Right hindlimb (tissue), 1 donor: ENCODE measurements at regions not wholly inside any gene's neighbourhood (a gene's known extent, or its start where the extent isn't known, plus 50 kb on each side); places are given as distances from the start of the nearest gene placed in this dataset.
A peak's percentile ranks its signal among the peaks of the same experiment; 100 is the strongest.

Experiments used
- DNase-seq: peaks from one replicate; pipeline ENCODE4 v3.0.0-alpha.2; 2018

DNA sequence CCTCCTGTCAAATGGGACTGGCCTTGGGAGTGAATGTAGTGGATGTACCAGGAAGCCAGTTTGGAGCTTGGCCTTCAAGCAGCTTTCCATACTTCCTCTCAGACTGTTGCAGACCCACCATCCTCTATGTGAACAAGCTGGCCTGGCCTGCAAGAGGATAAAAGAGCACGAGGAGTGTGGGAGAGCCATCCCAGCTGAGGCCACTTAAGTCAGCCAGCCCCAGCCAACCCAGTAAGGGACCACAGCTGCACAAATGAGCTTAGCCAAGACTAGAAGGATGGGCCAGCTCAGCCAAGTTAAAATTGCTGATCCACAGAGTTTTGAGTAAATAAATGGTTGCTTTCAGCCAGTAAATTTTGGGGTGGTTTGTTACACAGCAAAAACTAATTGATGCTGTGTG lies 156.9 kb upstream of the SOX4 start:
- DNase-seq, result no peak

DNA sequence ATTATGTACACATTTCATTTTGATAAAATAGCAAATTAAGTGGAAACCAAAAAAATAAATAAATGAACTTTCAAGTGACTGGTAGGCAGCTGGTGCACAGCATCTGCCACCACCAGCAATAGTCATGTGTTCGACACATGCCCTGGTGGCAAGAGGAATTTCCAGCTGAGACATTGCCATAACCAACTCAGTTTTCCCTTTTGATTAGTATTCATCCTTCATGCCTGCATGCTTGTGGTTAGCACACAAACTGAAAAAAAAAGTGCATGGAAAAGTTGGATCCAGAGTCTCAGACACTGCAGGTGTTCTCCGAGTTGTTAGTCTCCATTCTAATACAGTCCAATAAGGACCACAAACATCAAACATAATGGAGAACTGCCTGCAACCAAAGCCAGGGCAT lies 156.0 kb upstream of the SOX4 start:
- no peak for DNase-seq

DNA sequence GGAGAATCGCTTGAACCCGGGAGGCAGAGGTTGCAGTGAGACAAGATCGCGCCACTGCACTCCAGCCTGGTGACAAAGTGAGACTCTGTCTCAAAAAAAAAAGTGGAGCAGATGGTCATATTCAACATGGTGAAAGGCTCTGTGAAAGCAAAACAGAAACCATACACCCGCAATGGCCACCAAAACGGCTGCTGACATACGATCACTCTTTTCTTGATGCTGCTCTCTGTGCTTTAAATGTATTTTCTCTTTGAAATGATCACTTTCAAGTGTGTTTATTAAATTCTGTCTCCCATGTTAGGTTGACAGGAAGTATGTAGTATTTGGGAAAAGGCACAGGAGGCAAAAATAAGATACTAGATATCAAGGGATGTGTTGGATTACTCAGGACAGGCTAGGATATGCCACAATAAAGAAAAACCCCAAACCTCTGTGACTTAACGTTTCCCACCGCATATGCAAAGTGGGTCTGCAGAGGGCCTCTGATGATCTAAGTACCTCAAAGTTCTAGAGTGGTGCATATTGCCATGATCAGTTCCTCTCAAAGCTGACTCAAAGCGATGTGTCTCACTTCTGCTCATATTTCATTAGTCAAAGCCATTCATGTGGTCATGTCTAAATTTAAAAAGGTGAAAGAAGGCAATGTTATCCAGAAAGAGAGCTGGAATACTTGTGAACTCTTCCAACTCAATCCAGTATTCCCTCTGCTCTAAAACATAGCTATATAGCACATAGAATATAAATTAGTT lies 155.1 kb upstream of the SOX4 start:
- DNase-seq, result no peak

DNA sequence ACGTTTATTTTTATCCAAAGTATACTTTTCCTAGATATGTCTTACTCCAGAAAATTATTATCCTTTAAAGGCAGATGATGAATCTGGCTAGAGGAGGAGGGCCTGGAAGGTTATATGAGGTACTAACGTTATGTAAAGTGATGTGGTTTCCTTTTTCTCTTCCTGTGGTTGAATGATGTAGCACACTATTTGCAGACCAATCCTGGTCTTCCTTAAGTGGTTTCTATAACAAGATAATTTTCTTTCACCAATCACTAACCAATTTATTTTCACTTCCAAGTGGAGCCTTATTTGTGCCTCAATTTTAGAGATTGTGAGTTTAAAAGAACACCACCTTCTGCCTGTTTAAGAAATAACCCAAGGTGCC lies 154.6 kb upstream of the SOX4 start:
- DNase-seq, result no peak

DNA sequence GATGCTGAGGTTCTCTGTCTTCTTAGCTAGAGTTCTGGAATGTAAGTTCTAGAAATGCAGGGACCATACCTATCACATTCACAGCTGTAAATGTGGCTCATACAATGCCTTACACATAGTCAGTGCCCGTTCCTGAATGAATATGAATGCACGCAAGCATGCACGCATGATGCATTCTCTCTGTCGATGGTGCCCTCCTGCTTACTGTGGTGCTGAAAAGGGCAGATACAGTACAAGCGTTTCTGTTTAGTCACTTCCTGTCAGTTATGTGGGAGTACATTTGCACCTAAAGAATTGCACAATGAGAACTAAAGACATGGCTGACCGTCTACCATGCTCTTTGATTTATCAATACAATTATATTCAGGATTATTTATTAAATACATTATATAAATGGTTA lies 152.2 kb upstream of the SOX4 start:
- no peak for DNase-seq

DNA sequence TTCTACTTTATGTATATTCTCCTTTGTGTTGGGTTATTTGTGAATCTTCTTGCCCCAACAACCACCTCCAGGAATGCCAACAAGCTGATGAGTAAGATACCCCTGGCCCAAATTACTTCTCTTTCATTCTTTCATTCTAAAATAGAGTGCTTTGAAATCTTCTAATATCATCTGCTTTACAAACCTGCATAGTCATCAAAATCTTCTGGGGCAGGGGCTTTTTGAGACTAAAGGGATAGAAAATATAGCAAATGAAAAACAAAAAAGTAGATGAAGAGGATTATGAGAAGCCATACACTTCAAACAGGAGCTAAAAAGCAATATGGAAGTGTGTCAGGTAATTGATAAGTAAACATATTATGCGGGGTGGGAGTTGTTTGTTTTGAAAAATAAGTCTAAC lies 150.7 kb upstream of the SOX4 start:
- DNase-seq, result no peak

DNA sequence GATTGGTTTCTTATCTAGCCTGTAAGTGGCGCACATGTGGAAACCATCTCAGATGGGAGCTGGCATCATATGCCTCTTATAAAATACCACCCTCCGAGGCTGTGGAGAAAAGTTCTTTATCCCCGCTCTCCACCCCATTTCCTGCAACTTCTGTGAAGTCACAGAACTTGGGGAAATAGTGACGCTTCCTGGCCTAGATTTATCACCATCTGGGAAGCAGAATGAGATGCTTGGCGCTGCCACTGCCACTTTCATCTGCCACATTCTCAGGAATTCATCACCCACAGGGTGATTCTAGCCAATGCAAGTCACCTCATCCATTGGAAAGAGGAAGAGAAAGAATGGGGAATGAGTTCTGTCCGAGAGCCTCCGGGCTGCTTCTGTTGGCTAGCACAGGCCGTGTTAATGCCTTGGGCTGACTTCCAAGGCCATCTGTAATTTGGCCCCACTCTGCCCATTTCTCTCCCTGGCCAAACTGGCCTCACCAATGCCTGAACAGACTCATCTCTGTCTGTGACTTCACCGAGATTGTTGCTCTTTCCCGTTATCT lies 148.8 kb upstream of the SOX4 start:
- DNase-seq, result no peak

DNA sequence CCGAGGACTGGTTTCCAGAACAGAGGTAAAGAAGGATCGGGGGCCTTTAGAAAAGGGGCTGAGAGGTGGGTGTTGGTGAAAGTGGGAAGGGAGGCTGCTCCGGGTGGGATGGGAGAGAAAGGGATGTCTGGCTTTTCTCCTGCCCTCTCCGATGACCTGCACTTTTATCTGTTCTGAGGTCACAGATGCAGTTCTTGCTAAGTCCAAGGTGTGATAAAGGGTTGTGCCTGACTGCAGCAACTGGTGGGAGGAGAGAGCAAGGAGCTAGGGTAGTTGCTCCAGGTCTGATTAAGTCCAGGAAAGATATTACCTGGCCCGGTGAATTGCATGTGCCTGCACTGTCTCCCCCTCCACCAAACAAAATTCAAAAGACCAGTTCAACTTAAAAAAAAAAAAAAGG lies 145.6 kb upstream of the SOX4 start:
- no peak for DNase-seq

DNA sequence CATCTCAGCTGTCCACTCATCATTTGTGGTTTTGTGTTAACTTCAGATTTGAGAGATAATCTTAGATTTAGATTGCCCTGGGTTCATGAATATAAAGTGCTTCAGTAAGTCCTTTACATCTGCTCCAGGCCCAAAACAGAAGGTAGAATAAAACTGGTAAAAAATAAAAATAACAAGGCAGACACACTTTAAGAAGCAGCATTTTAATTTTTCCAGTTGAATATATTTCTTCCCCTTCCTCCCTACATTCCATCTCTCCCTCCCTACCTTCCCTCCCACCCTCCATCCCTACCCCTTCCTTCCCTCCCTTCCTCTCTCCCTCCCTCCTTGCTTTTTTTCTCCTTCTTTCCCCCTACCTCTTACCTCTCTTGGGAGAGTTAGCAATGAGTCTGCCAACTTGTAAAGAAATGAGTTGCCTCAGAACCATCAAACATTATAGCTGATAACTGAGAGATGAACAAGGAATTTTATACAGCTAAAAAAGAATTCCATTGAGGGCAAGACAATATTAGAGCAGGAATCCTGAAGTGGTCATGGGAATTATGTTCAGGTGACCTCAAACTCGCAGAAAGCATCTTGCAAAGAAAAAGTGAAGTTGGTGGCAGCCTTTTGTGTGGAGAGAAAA lies 145.0 kb upstream of the SOX4 start:
- DNase-seq, result no peak

DNA sequence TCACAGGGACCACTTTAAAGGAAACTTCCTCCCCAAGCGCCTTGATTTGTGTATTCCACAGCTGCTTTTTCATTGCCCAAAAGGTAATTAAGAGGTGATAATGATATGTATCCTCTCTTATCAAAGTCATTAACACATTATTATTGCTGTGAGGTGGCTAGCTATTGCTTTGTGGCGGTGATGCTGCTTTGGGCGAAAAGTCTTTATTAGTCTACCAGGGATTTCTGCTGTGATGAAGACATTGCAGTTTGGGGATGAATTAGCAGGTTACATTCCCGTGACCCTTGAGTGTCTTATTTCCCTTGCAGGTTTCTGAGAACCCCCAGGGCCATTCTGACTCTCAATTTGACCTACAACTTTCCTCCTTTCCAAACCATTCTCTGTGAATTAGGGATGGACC lies 143.4 kb upstream of the SOX4 start:
- no peak for DNase-seq

DNA sequence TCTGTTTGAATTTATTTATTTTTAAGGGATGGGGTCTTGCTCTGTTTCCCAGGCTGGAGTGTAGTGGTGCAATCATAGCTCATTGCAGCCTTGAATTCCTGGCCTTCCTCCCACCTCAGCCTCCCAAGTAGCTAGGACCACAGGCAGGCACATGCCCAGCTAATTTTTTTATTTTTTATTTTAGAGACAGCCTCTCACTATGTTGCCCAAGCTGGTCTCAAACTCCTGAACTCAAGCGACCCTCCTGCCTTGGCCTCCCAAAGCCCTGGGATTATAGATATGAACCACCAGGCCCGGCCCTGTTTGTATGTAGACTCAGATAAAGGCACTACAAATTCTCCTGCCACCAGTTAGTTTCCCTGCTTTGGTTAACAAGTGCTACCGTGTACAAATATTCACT lies 142.9 kb upstream of the SOX4 start:
- DNase-seq, result no peak

DNA sequence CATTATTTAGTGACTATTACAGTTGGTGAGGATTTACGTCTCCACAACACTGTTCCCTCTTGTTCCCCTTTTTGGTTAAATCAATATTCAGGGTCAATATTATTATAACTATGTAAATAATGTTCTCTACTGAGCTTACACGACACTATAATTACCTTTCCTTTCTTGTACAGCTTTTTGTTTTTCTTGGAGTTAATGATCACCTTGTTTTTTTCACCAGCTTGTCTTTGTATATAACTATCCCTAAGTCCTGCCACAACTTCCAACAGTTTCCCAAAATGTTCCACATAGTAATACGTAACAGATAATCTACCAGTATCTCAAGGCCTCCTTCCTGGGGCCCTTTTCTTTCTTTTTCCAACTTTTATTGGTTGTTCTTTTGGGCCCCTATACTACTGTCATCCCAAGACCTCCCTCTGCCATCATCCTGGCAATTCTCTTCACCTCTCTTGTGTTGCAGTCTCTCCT lies 142.0 kb upstream of the SOX4 start:
- DNase-seq, result no peak

DNA sequence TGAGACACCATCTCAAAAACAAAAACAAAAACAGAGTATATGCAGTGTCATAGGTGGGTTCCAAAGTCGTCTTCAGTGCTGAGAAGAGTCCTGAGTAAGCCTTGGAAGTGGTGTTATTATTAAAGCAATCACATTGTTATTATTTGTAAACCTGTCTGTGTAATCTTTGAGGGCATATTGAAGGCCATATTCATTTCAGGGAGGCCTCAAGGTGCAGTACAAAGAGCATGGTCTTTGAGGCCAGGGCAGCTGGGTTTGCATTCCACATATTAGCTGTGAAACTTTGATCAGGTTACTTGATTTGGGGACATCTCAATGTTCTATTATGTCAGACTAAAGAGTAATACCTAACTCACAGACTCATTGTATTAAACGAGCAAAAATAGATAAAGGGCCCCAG lies 139.3 kb upstream of the SOX4 start:
- DNase-seq, result no peak

DNA sequence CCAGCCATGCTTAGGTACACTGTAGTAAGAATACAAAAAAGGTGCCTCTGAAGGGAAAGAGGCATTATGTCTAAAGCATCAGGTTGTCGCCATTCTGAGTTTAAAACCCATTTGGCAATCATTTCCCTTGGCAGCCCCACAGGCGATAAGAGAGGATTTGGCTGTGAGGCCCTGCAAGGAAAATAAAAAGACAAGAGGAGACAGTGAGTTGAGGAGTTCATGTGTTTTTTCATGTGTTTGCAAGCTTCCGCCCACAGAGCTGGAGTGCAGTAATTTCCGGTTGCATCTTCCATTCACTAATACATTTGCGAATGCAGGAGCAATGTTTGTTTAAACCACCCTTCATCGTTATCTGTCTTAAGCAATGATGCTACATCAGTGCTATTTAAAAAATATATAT lies 138.5 kb upstream of the SOX4 start:
- no peak for DNase-seq

DNA sequence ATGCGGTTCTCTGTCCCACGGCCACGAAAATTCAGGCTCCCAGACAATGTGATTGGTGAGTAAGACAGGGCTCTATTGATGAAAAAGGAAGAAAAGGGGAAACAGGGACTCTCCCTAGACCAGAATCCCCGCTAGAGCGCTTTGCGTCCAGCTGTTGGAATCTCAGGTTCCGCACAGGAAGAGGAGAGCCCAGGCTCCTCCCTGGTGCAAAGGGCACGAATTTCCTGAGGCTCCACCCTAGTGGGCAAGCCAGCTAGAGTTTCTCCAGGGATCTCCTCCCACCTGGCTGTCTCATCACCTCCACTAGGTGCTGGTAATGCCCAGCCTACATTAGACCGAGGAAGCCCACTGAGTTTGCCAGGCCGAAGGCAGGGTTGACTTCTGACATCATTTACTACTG lies 135.9 kb upstream of the SOX4 start:
- DNase-seq, result no peak

DNA sequence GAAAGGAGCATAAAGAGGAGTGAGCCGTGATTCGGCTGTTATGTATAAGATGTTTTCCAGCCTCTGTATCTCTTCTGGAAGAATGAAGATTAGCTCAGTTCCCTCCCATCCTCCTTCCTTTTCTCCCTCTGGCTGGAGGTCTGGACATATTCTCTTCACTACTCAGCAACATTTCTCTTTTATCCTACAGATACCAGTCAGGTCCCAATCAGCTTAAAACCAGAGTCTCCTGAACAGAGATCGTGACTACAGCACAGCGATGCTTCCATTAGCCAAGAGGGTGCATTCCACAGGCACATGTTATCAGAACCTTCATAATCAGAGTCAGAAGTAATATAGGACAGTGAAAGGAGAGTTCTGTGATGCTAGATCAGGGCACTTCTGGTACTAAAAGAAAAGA lies 133.9 kb upstream of the SOX4 start:
- no peak for DNase-seq

DNA sequence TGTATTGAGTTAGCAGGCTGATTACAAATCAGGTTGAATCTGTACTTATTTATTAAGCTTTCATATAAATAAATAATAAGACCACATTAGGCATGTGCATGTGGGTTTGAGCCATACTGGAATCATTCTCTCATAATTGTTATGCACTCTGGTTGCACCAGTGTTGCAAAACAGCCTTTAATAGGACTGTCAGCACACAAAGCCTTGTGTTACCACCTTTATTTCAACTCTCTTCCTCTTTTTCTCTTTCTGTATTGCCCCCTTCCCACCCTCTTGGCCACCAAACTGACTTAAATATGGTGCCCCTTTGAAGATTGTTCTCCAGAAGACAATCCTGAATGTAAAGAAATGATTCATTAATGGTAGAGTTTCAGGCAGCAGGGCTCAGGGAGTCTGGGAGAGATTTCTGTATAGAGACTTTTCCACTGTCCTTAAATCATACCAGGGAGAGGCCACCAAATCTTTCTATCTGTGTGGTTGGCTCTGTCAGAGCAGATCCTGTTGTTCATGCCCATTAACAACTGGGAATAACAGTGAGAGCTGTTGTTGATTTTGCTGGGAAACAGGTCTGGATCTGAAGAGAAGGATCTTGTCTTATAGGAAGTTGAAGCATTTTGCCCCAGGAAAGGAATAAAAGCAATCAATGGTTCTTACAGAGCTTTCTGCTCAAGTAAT lies 131.6 kb upstream of the SOX4 start:
- DNase-seq, result no peak

DNA sequence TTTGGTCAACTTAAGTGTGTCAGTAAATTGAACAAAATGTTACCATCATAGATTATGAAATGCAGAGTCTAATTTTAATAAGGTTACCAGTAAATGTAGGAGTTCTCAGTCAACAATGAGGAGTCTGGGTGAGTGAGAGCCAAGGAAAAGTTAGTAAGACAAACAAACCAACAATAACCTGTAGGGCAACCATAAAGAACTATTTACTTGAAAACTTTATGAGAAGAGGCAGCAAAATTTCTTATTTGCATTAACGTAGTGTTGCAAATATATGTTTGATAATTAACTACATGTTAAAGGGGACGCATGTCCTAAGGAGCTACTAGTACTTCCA lies 131.1 kb upstream of the SOX4 start:
- DNase-seq, result no peak

DNA sequence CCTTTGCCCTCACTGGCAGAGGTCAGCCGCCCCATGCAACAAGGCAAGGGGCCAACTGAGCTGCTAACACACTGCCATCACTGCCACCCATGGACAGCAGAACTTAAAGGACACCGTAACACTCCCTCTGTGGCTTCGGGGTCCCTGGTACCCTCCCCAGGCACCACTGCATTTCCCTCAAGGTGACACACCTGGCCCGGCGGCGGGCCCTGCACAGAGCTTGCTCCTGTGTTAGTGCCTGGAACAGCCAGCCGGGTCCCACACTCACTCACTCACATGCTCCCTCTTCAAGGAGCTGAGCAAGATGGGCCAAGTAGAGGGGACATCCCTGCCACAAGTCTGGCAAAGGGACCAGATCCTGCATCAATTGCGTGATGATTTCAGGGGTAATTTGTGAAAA lies 126.5 kb upstream of the SOX4 start:
- no peak for DNase-seq

DNA sequence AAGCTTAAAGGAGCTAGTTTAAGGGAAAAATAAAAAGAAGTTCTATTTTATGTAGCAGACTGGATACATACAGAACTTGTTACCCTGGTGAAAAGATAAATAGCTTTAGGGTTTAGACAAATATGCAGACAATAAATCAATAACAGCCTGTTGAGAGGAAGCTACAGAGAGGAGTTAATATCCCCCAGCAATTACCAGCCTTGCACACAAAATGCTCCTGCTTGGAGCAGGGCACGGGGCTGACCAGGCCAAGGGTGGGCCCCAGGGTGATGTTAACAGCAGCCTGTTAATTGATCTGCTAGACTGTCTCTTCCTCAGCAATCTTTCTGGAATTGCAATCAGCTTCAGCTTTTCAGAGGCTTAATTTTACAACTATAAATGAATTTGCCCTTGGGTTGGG lies 125.1 kb upstream of the SOX4 start:
- DNase-seq, result no peak

DNA sequence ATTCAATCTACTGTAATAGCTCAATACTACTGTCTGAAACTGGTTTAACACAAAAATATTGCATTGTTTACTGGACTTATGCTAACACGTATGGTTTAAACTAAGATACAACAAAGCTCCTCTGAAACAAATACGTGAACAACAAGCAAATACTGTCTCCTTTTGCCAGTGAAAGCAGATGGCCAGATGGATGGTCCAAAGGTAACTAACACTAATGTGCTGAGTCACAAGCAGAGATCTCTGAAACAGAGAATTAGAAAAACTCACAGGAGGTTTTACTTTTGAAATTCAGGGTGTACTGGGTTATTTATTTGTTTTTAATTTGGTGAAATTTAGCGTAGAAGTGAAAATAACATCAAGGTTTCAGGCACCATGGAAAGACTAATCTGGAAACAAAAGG lies 124.3 kb upstream of the SOX4 start:
- no peak for DNase-seq

DNA sequence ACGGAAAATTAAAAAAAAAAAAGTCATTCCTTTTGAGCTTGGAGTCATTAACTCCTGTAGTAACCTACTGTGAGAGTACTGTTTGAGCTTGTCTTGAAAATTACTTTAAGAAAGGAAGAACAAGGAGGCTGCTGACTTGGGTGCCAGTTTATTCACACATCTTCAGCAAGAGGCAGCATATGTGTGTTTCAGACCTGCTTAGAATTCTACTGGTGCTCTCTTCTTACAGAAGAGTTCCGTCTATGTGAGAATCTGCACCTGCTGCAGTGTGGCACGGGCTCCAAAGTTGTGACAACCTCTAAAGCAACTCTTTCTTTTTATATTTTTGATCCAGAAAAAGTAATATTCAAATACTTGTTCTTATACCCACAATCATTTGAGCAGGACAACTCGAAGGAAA lies 117.4 kb upstream of the SOX4 start:
- no peak for DNase-seq

DNA sequence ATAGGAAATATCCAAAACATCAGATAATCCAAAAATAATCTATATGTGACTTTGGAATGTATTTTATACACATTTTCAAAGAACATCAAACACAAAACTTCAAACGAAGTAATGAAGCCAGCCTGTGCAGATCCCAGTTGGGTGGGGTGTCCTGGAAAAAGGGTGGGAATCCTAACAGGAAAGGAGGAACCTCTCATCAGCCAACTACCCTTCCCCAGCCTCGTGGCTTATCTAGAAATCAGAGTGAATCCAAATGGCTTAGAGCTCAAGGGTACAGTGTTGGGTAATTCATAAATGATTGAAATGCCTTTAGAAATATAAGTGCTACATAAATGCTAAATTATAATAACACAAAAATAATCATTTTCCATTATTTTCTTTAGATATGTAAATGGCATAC lies 115.1 kb upstream of the SOX4 start:
- no peak for DNase-seq

DNA sequence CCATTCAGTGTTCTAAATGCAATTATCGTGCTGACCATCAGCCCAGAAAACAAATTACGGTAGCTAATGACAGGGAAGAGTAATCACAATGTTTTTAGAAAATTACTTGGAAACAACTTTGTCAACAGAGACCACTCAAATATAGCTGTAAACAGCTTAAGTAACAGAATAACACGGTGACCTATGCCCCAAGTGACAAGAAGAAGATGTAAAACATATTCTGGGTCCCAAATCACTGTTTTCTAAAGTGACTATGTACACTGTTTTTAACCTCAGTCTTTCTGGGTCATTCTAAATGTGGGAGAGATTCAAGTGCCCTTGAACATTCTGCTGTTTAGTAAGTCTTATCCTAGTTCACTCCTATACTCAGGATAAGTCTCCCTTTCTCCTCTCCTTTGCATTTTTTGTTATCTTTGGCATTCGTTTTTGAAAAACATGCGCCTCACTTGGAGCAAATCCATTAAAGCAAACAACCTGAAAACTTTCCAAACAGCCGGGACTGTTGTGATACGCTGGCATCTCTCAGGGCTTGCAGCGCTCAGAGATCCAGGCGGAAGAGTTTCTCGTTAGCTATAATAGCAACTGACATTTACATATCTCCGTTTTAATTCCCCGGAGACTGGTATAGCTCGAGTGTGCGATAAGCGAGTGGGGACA lies 114.5 kb upstream of the SOX4 start:
- peak; percentile 23 for DNase-seq
